HEK293T (cell line): ENCODE measurements at regions not wholly inside any gene's neighbourhood (a gene's known extent, or its start where the extent isn't known, plus 50 kb on each side); places are given as distances from the start of the nearest gene placed in this dataset.

Experiments
- CTCF ChIA-PET: fragments of 350-600 bp; formaldehyde crosslinking; extraction: SDS; loops from one replicate; lab custom pipeline; 2021; ENCODE audit warnings: antibody characterized with exemption, inconsistent platforms; lab: Yijun Ruan, JAX
- POLR2A ChIA-PET: fragments of 350-600 bp; formaldehyde crosslinking; extraction: SDS; loops from one replicate; lab custom pipeline; 2020; ENCODE audit warnings: antibody characterized with exemption, inconsistent platforms; lab: Yijun Ruan, JAX
- DNase-seq: peaks from one replicate; pipeline ENCODE4 v3.0.0; 2012; ENCODE audit warnings: mixed read lengths; ENCODE audit errors: extremely low spot score
- ARNT ChIP-seq: fragments of 450-650 bp; IDR thresholded peaks from 2 replicates; pipeline ENCODE4 v1.6.1; 2017; ENCODE audit warnings: mild to moderate bottlenecking
- BHLHE40 ChIP-seq: fragments of 450-650 bp; IDR thresholded peaks from 2 replicates; pipeline ENCODE4 v1.6.1; 2016; ENCODE audit warnings: mild to moderate bottlenecking, moderate library complexity, borderline replicate concordance
- CTBP1 ChIP-seq: fragments of 450-650 bp; IDR thresholded peaks from 2 replicates; pipeline ENCODE4 v1.6.1; 2016; ENCODE audit warnings: borderline replicate concordance
- ELF4 ChIP-seq: fragments of 450-650 bp; IDR thresholded peaks from 2 replicates; pipeline ENCODE4 v1.6.1; 2017; ENCODE audit warnings: antibody characterized with exemption
- FOXA1 ChIP-seq: fragments of 450-650 bp; IDR thresholded peaks from 2 replicates; pipeline ENCODE4 v1.6.1; 2016; ENCODE audit warnings: mild to moderate bottlenecking
- FOXK2 ChIP-seq: fragments of 450-650 bp; IDR thresholded peaks from 2 replicates; pipeline ENCODE4 v1.6.1; 2016; ENCODE audit warnings: mild to moderate bottlenecking
- FOXM1 ChIP-seq: fragments of 450-650 bp; IDR thresholded peaks from 2 replicates; pipeline ENCODE4 v1.6.1; 2017; ENCODE audit warnings: mild to moderate bottlenecking, borderline replicate concordance
- HDGF ChIP-seq: fragments of 450-650 bp; IDR thresholded peaks from 2 replicates; pipeline ENCODE4 v1.6.1; 2017; ENCODE audit warnings: antibody characterized with exemption, borderline replicate concordance
- L3MBTL2 ChIP-seq: fragments of 450-650 bp; conservative IDR thresholded peaks from 2 replicates; pipeline ENCODE4 v1.6.1; 2016; ENCODE audit warnings: mild to moderate bottlenecking
- LEF1 ChIP-seq: fragments of 450-650 bp; IDR thresholded peaks from 2 replicates; pipeline ENCODE4 v1.6.1; 2017; ENCODE audit warnings: mild to moderate bottlenecking, borderline replicate concordance
- NFRKB ChIP-seq: fragments of 450-650 bp; IDR thresholded peaks from 2 replicates; pipeline ENCODE4 v1.6.1; 2016; ENCODE audit warnings: mild to moderate bottlenecking, moderate library complexity
- SP1 ChIP-seq: fragments of 450-650 bp; IDR thresholded peaks from 2 replicates; pipeline ENCODE4 v1.6.1; 2017
- SUZ12 ChIP-seq: fragments of 450-650 bp; IDR thresholded peaks from 2 replicates; pipeline ENCODE4 v1.6.1; 2016; ENCODE audit warnings: mild to moderate bottlenecking
- TARDBP ChIP-seq: fragments of 450-650 bp; IDR thresholded peaks from 2 replicates; pipeline ENCODE4 v1.6.1; 2016
- ZNF384 ChIP-seq: fragments of 450-650 bp; IDR thresholded peaks from 2 replicates; pipeline ENCODE4 v1.6.1; 2016
- TF ChIP-seq, protein P1 (sequence below): fragments of 450-650 bp; IDR thresholded peaks from 2 replicates; pipeline ENCODE4 v1.6.1; 2016

DNA sequence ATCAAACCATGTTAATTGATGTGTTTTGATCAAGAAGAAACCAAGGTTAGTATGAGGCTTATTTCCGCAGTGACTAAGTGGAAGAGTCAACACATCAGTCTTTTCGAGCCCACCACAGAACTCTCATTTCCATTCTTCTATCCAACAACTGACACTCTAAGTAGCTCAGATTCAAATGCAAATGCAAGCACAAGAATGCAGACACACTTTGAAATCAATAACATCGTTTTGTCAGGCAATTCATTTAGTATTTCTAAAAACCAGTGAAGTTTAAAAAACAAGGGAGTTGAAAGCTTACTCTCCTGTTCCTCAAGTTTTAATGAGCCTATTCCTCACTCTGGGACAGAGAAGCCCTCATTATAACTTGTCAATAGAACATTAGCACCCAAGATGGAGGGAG lies 433.1 kb downstream of the ZIC3 start:
- ChIA-PET CTCF (no interaction called here), POLR2A (no interaction called here)
- no peak for TF ChIP-seq TARDBP
- no peak for TF ChIP-seq ELF4
- TF ChIP-seq HDGF = no peak
- TF ChIP-seq ARNT = no peak
- no peak for TF ChIP-seq NFRKB
- TF ChIP-seq, protein P1, sequence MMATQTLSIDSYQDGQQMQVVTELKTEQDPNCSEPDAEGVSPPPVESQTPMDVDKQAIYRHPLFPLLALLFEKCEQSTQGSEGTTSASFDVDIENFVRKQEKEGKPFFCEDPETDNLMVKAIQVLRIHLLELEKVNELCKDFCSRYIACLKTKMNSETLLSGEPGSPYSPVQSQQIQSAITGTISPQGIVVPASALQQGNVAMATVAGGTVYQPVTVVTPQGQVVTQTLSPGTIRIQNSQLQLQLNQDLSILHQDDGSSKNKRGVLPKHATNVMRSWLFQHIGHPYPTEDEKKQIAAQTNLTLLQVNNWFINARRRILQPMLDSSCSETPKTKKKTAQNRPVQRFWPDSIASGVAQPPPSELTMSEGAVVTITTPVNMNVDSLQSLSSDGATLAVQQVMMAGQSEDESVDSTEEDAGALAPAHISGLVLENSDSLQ = no peak
- TF ChIP-seq BHLHE40 = no peak
- TF ChIP-seq L3MBTL2 = no peak
- DNase-seq = no peak

DNA sequence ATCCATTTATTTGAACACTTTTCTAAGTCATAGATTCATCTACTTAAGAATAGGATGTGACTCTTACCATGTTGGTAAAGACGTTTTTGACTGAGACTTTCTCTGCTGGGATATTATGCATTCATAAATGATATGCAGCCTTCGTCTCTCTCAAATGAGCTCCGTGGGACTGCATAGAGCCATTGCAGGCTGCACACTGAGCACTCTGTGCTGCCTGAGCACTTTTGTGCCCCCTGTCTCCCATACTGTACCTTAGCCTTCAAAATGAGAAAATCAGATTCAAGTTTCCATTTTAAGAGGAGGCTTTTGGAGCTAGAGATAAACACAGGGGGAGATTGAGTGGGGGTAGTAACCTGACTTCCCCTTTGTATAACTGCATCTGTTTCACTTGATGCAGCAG lies 433.6 kb downstream of the ZIC3 start:
- CTCF ChIA-PET = no interaction called here
- POLR2A ChIA-PET = no interaction called here
- TF ChIP-seq, protein P1 = no peak
- TF ChIP-seq FOXM1 (no peak), NFRKB (no peak), SUZ12 (no peak), L3MBTL2 (no peak), LEF1 (no peak), ZNF384 (no peak), ELF4 (no peak)
- DNase-seq = no peak

DNA sequence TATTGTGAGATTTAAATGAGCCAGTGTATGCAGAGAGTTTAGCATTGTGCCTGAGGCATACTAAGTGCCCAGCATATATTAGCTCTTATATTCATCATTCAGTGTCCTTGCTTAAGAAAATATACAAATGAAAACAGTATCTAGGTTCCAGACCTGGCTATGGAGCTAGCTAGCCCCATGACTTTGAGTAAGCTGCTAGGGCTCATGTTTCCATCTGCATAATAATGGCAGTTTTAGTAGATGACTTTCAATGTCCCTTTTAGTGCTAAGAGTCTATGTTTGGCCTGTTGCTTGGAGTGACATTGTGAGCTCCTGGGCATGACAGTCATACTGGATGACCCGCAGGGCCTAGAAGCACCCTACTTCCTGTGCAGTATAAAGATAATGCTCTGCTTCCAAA lies 435.3 kb downstream of the ZIC3 start:
- CTCF ChIA-PET = no interaction called here
- TF ChIP-seq, protein P1 = no peak
- TF ChIP-seq FOXK2 = no peak
- DNase-seq = no peak
- POLR2A ChIA-PET = no interaction called here

DNA sequence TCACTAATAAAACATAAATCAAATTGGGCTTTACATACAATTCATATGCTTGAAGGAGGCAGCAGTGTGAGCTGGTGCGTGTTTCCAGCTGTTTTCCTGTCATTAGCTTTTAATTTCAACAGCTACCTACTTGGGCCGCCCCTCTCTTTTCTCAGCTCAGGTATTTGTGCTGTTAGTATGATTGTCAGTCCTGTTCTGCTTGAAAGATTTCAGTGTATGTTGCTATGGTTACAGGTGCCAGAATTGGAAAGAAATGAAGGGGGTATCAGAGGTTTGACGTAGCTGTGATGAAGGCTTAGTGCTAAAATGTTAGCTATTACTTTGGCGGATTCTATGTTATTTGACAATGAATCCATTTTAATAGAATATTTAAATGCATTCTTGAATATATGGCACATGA lies 440.3 kb downstream of the ZIC3 start:
- POLR2A ChIA-PET = no interaction called here
- no peak for DNase-seq
- CTCF ChIA-PET = no interaction called here
- TF ChIP-seq SP1 (no peak), FOXK2 (no peak), ZNF384 (no peak), NFRKB (no peak), BHLHE40 (no peak), ELF4 (no peak), ARNT (no peak), FOXA1 (no peak), LEF1 (no peak), HDGF (no peak), TARDBP (no peak), CTBP1 (no peak), SUZ12 (no peak), FOXM1 (no peak), L3MBTL2 (no peak)
- TF ChIP-seq, protein P1 = no peak

DNA sequence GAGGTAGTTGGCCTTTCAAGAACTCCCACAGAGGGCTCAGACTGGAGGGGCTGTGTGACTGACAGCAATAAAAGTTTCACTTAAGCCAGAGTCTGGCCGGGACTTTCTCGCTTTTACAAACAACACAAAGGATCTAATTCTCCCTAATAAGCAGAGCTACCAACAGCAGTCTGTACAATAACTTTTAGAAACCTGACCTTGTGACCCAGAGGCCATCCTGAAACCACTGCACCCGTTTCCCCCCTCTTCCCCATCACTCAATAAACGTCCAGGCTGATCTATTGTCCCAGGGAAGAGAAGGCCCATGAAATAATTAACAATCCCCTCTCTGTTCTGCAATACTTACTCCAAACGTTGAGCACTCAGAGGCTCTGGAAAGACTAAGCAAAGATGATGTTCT lies 442.4 kb downstream of the ZIC3 start:
- ChIA-PET CTCF (no interaction called here), POLR2A (no interaction called here)
- DNase-seq = no peak
- TF ChIP-seq NFRKB (no peak), SUZ12 (no peak), FOXM1 (no peak), CTBP1 (no peak), LEF1 (no peak), ELF4 (no peak)
- TF ChIP-seq, protein P1 = no peak

DNA sequence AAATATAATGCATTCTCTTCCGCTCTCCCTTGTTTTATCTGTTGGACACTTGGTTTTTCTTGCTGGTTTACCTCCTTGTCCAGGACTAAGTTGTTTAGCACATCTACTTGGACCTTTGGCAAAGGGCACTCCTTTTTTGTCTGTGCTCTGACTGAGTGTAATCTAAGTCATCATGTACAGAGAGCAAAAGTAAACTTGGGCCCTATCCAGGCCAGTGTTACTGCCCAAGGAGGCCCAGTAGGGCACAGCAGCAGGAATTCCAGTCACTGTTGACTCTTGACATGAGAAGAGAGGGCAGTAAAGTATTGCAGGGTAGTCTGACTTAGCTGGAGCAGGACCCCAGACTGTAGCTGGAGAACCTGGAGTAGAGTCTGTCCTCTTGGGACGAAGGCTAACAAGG lies 445.5 kb downstream of the ZIC3 start:
- no peak for DNase-seq
- ChIA-PET POLR2A (no interaction called here), CTCF (no interaction called here)
- TF ChIP-seq ELF4 (no peak), SP1 (no peak)

DNA sequence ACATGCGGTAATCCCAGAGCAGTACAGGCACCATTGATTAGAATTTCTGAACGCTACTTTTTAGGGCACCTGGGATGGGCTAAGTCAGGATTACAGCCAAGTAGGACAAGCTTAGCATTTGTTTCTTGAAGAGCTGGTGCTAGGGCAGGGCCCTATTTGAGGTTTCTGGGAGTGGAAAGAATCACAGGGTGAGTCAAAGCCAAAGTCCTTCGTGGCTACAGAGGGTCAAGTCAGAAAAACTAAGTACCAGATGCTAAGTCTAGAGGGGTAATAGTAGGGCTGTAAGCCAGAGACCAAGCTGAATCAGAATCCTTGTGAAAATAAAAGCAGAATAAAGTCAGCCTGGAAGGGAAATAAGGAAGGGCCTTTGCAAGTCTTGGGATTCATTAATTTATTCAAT lies 448.6 kb downstream of the ZIC3 start:
- CTCF ChIA-PET = no interaction called here
- no peak for TF ChIP-seq HDGF
- TF ChIP-seq ZNF384 = no peak
- TF ChIP-seq SP1 = no peak
- no peak for TF ChIP-seq LEF1
- TF ChIP-seq, protein P1 = no peak
- no peak for TF ChIP-seq FOXK2
- no peak for TF ChIP-seq FOXA1
- no peak for TF ChIP-seq ELF4
- no peak for TF ChIP-seq FOXM1
- no peak for TF ChIP-seq CTBP1
- TF ChIP-seq SUZ12 = no peak
- no peak for TF ChIP-seq BHLHE40
- no peak for TF ChIP-seq L3MBTL2
- POLR2A ChIA-PET = no interaction called here
- DNase-seq = no peak
